Stimulated activated CD4-positive, alpha-beta T cell treated with anti-CD3 and anti-CD28 coated beads, Interleukin-4, amount 100 ng/mL, for 24 hours (primary cell): ENCODE measurements at regions not wholly inside any gene's neighbourhood (a gene's known extent, or its start where the extent isn't known, plus 50 kb on each side); places are given as distances from the start of the nearest gene placed in this dataset.
A peak's percentile ranks its signal among the peaks of the same experiment; 100 is the strongest.
"Not testable (repeated sequence)": the region's sequence is repeated elsewhere in the genome, so short reads cannot be mapped to it uniquely, and the experiment has no call there.

Experiments
- DNase-seq: peaks from one replicate; pipeline ENCODE4 v3.0.0-alpha.2; 2020

GRCh38 chr17:14454746-14455145, 153.9 kb downstream of the HS3ST3B1 start:
- no peak for DNase-seq

- DNase-seq = no peak
Measured at GRCh38 chr17:14452856-14453255, 152.0 kb downstream of the HS3ST3B1 start.

GRCh38 chr17:14451729-14452191, 150.9 kb downstream of the HS3ST3B1 start:
- no peak for DNase-seq

DNA sequence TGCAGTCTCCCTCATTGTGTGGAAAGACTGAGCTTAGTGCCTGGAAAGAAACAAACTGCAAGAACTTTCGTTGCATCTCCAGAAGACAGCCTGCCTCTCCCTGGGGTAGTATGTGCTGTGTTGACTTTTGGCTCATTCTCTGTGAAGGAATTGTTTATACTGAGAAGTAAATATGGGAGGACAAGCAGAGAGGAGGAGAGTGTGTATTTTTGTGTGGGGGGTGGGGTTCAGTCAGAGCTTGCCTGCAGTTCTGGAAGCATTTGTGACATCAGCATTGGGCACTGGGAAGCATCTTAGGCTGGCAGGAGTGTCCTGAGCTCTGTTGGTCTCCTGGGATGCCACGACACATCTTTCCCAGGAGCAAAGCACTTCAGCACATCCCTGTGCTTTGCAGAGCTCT, 147.9 kb downstream of the HS3ST3B1 start:
- no peak for DNase-seq

- DNase-seq = no peak
Measured at GRCh38 chr17:14446825-14447224, 145.9 kb downstream of the HS3ST3B1 start.

DNA sequence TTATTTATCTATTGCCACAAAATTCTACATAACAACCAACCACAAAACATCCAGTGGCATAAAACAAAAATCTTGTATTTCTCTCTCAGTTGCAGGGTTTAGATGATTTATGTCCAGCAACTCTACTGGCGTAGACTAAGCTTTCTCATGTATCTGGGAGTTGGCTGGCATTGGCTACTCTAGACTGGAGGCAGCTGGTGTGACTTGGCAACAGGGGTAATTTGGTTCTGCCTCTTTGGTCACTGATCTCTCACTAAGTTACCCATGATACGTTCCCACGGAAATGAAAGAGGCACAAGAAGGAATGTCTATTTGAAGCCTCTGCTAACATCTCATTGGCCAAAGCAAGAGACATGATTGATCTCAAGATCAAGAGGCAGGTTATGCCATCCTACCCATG, 144.0 kb downstream of the HS3ST3B1 start:
- no peak for DNase-seq

GRCh38 chr17:14442798-14443528, 142.1 kb downstream of the HS3ST3B1 start:
- DNase-seq = no peak

DNA sequence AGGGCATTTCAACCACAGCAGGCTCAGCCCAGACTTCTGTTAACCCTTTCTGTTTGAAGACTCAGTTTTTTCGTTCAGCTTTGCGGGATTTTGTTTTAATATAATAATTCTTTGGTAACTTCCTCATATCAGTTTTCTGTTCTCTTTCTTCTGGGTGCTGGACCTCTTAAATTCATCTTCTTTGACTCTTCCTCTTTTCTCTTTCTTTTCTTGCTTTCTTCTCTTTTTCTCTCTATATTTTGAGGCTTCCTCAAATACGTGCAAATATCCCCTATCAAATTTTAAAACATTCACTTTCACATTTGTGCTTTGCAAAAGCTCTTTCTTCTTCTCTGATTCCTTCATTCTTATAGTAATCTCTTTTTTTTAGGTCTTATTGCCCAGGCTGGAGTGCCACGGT, 136.3 kb downstream of the HS3ST3B1 start:
- DNase-seq = no peak

- DNase-seq = no peak
Measured at GRCh38 chr17:14436266-14436665, 135.4 kb downstream of the HS3ST3B1 start.

DNA sequence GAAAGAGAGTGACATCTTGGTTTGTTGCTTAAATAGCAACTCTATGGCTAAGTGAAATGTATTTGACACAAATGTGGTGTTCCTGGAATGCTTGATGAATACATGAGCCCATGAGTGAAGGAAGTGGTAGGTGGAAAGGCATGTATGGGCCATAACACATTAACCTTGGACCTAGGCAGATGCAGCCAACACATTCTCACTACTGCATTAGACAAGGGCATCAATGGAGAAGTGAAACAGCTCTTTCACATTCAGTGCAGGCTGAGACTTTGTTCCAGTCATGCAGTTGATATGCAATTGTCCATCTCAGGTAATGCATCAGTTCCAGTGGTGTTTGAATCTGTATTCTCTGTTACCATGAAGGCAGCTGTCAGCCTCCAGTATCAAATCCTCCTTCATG, 133.6 kb downstream of the HS3ST3B1 start:
- DNase-seq = no peak

DNA sequence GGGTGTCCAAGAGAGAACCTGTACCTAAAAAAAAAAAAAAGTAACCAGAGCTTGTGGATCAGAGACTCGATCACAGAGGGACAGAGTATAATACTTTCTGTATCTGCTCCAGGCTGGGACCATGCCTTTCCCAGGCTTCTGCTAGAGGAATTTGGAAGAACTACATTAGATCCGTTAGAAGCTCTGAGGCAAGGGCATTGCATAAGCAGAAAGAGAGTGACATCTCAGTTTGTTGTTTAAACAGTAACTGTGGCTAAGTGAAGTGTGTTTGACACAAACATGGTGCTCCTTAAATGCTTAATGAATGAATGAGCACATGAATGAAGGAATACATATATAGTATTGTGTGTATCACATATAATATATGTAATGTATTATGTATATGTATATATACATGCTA, 131.2 kb downstream of the HS3ST3B1 start:
- DNase-seq = no peak

DNA sequence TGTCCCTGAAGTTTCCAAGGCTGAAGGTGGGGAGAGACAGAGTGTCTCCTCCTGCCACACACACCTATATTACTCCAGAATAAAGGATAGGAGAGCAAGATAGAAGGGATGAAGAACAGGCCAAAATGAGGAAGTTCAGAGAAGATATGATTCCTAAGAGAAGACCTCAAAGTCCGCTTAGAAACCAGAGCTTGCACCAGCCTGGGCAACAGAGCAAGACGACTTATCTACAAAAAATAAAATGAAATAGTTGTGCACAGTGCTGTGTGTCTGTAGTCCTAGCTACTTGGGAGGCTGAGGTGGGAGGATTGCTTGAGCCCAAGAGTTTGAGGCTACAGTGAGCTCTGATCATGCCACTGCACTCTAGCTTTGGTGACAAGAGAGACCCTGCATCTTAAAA, 128.2 kb downstream of the HS3ST3B1 start:
- no peak for DNase-seq

DNA sequence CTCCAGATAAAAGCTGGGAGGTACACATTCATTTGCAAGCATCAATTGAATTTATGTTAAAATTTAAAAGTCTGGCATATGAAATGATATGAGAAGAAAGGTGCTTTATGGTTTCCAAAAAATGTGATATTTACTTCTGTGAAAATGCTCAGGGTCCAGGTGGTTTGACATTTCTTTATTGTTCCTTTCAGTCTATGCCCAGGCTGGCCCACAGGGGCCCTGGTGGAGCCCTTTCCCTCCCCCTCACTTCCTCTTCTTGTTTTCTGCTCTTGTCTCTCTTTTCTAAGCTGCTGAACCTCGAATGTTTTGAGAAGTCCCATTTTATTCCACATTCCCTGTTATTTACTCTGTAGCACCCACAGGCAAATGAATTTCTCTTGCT, 127.8 kb downstream of the HS3ST3B1 start:
- peak; percentile 11 for DNase-seq

GRCh38 chr17:14427900-14428647, 127.2 kb downstream of the HS3ST3B1 start:
- peak; percentile 42 for DNase-seq

- not testable (repeated sequence) for DNase-seq
Measured at GRCh38 chr17:14423156-14423555, 122.3 kb downstream of the HS3ST3B1 start.

DNA sequence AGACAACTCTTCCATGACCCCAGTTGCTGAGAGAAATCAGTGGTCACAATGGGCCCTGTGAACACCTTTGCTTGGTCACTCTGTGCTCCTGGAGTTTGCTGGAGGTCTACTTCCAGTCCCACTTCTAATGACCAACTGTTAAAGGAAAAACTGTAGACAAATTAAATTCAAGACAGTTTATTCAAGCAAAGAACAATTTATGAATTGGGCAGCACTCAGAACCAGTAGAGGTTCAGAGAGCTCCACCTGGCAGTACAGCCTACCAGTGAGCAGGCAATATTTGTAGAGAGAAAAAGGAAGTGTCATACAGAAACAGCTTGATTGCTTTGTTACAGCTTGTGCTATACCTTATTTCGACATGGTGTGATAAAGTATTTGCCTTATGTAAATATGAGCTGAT, 116.5 kb downstream of the HS3ST3B1 start:
- DNase-seq = no peak

- DNase-seq = no peak
Measured at GRCh38 chr17:14409292-14409691, 108.4 kb downstream of the HS3ST3B1 start.

GRCh38 chr17:14407541-14407940, 106.7 kb downstream of the HS3ST3B1 start:
- no peak for DNase-seq

GRCh38 chr17:14405189-14405588, 104.3 kb downstream of the HS3ST3B1 start:
- DNase-seq = no peak
